Fibroblast of the aortic adventitia (primary cell): ENCODE measurements at regions not wholly inside any gene's neighbourhood (a gene's known extent, or its start where the extent isn't known, plus 50 kb on each side); places are given as distances from the start of the nearest gene placed in this dataset.

Experiments used
- DNase-seq: peaks from one replicate; pipeline ENCODE4 v3.0.0-alpha.2; 2010; ENCODE audit warnings: low read depth
- H3K4me3 ChIP-seq: 2 replicates; pipeline ENCODE4 v1.5.1; 2011; ENCODE audit warnings: low read depth, mild to moderate bottlenecking, control low read depth, low read length, moderate library complexity
- TF ChIP-seq, protein P1 (sequence below): IDR thresholded peaks from 2 replicates; pipeline ENCODE4 v1.5.1; 2011; ENCODE audit warnings: mild to moderate bottlenecking, low read length, control low read depth, inconsistent platforms; ENCODE audit not compliant: insufficient read depth

- DNase-seq: no peak
- TF ChIP-seq, protein P1, sequence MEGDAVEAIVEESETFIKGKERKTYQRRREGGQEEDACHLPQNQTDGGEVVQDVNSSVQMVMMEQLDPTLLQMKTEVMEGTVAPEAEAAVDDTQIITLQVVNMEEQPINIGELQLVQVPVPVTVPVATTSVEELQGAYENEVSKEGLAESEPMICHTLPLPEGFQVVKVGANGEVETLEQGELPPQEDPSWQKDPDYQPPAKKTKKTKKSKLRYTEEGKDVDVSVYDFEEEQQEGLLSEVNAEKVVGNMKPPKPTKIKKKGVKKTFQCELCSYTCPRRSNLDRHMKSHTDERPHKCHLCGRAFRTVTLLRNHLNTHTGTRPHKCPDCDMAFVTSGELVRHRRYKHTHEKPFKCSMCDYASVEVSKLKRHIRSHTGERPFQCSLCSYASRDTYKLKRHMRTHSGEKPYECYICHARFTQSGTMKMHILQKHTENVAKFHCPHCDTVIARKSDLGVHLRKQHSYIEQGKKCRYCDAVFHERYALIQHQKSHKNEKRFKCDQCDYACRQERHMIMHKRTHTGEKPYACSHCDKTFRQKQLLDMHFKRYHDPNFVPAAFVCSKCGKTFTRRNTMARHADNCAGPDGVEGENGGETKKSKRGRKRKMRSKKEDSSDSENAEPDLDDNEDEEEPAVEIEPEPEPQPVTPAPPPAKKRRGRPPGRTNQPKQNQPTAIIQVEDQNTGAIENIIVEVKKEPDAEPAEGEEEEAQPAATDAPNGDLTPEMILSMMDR: no peak
- no peak overlapping the region for H3K4me3 ChIP-seq
Measured at GRCh38 chr2:151176661-151177060, 85.0 kb downstream of the RBM43 start.

- TF ChIP-seq, protein P1: no peak
- no peak for DNase-seq
- no peak overlapping the region for H3K4me3 ChIP-seq
Measured at GRCh38 chr2:151175864-151176263, 85.8 kb downstream of the RBM43 start.

DNA sequence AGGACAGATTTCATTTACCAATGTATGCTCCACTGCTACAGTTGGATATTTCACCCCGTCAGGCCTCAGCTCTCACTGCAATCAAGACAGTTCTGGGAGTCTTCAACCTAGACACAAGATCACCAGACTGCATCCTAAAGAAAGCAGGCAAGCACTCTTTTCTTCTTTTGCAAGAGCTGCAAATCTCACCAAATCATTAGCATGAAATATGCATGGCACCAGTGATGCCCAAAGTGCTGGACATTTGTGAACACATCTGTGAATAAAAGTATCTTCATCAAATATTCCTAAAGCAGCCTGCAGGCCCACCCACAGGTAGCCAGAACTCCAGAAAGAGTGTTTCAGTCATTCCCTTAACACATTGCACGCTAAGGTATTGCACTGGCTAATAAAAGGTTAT, 87.5 kb downstream of the RBM43 start:
- no peak for DNase-seq
- H3K4me3 ChIP-seq: no peak overlapping the region
- TF ChIP-seq, protein P1: no peak

- TF ChIP-seq, protein P1: no peak
Measured at GRCh38 chr2:151171186-151171585, 90.5 kb downstream of the RBM43 start.

GRCh38 chr2:151166410-151166809, 95.3 kb downstream of the RBM43 start:
- no peak for DNase-seq
- TF ChIP-seq, protein P1: no peak
- H3K4me3 ChIP-seq: no peak overlapping the region

More at GRCh38 chr2:151171186-151171585, 90.5 kb downstream of the RBM43 start:
- no peak overlapping the region for H3K4me3 ChIP-seq
- no peak for DNase-seq

DNA sequence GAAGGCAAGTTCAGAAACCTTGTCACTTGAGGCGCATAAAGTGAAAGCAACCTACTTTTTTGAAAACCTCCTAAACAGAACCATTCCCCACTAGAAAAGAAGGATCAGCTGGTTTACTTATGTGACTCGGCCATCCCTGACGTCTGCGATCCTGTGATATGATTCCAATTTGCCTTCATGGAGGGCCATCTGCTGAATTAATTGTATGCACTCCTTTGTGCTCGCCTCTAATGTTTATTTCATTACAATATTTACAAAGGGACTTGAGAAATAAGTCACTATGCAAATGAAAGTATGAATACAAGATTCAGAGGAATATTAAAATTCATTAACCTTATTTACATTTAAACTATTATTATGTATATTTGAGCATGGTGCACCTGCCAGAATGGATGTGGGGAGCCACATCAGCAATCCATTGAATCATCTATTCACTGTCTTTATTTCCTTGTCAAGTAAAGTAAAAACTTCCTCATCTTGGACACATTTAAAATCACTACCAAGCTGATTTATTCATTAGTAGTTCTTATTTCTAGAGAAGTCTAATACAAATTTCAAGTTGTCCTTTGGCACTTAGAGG, 96.5 kb downstream of the RBM43 start:
- TF ChIP-seq, protein P1: no peak
- DNase-seq: no peak

More for the DNA sequence above, 96.5 kb downstream of the RBM43 start:
- H3K4me3 ChIP-seq: no peak overlapping the region
